ENCODE measurements at regions not wholly inside any gene's neighbourhood (a gene's known extent, or its start where the extent isn't known, plus 50 kb on each side); places are given as distances from the start of the nearest gene placed in this dataset.
"Not testable (repeated sequence)": the region's sequence is repeated elsewhere in the genome, so short reads cannot be mapped to it uniquely, and the experiment has no call there.

DNA sequence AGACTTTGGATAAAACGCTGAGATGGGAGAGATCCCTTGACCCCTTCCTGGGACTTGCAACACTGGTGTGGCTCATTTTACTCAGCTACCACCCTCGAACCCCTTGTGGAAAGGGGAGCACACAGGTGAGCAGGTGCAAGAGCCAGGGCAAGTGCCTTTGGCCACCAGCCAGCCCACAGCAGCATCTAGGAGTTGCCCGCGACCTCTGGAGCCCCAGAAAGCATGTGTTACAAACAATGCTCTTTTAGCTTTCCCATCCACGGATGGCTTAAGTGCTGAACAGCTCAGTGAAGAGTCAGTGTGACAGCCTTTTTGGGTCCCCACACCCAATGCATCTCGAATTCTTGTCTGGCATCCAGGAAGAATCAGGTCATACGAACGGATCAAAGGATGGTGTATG, 197.8 kb downstream of the MEMO1 start:
- no peak for DNase-seq (ENCODE audit: low read depth, low spot score)
- no peaks in the 10 kb centered on the region for H3K36me3 ChIP-seq (ENCODE audit: control insufficient read depth, insufficient read depth, low read length)
- no peaks in the 10 kb centered on the region for H3K27me3 ChIP-seq (ENCODE audit: control insufficient read depth, insufficient read depth, low read length)
- no peaks in the 10 kb centered on the region for H3K4me1 ChIP-seq (ENCODE audit: control insufficient read depth, insufficient read depth, low read length)
- H3K27ac ChIP-seq (ENCODE audit: low read length), result no peak overlapping the region
- no peaks in the 10 kb centered on the region for H3K9me3 ChIP-seq (ENCODE audit: control insufficient read depth, insufficient read depth, low read length)
- WGBS (ENCODE audit: insufficient coverage, insufficient read length), result no CpG with 5 or more reads among the region's 8 CpGs
- H3K4me3 ChIP-seq (ENCODE audit: low read length), result no peak overlapping the region

DNA sequence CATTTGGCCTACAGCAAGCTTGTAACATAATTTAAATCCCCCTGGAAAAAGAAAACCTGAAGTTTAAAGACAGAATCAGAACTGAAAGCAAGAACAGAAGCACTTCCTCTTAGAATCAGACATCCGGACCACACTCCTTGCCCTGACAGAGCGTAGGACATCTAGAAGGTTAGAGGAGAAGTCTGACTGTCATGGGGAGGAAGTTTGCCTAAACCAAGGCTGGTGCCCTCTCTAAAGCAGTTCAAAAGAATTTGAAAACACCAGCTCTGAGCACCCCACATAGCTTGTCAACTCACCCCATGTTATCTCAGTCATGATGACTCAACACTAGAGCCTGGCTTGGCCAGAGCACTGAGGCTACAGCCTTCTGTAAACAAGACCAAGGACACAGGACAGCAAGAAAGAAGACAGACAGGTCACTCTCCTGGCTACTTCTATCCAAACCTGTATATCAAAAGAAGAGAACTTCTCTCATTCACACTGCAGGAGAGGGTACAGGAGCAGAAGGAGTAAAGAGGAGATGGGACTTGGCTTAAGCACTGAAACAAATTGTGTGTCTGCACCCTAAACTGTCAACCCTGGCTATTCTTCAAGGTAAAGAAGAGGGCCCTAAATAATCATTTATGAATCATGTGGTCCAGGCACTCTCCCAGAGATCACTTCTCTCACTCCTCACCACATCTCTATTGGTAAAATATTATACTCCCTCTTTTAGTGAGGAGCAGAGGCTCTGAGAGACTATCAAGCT, 198.6 kb downstream of the MEMO1 start:
- no peak for DNase-seq (ENCODE audit: low read depth, low spot score)
- Histone ChIP-seq H3K9me3 (ENCODE audit: control insufficient read depth, insufficient read depth, low read length) (no peaks in the 10 kb centered on the region), H3K27me3 (ENCODE audit: control insufficient read depth, insufficient read depth, low read length) (no peaks in the 10 kb centered on the region), H3K4me3 (ENCODE audit: low read length) (no peak overlapping the region), H3K4me1 (ENCODE audit: control insufficient read depth, insufficient read depth, low read length) (no peaks in the 10 kb centered on the region), H3K36me3 (ENCODE audit: control insufficient read depth, insufficient read depth, low read length) (no peaks in the 10 kb centered on the region), H3K27ac (ENCODE audit: low read length) (no peak overlapping the region)
- WGBS (ENCODE audit: insufficient coverage, insufficient read length), result no CpG with 5 or more reads among the region's 2 CpGs

DNA sequence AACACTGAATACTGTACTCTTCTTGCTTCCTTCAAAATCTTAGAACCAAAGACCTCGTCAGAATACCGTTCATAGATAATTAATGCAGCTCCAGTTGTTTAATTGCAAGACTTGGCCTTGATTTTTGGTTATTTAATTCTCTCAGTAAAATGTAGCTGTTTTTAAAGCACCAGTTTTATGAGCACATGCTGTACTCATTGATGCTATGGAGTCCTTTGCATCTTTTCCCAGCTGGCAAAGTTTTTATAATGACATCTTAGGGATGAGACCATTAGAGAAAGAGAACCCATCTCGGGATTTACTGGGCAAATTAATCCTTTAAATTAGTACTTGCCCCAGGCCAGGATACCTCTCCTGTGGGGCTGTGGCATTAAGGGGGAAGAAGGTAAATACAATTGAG, 199.3 kb downstream of the MEMO1 start:
- no peak for DNase-seq (ENCODE audit: low read depth, low spot score)
- no peaks in the 10 kb centered on the region for H3K9me3 ChIP-seq (ENCODE audit: control insufficient read depth, insufficient read depth, low read length)
- H3K27me3 ChIP-seq (ENCODE audit: control insufficient read depth, insufficient read depth, low read length), result no peaks in the 10 kb centered on the region
- H3K36me3 ChIP-seq (ENCODE audit: control insufficient read depth, insufficient read depth, low read length), result no peaks in the 10 kb centered on the region
- no peak overlapping the region for H3K27ac ChIP-seq (ENCODE audit: low read length)
- no CpG with 5 or more reads among the region's 3 CpGs for WGBS (ENCODE audit: insufficient coverage, insufficient read length)
- no peak overlapping the region for H3K4me3 ChIP-seq (ENCODE audit: low read length)
- H3K4me1 ChIP-seq (ENCODE audit: control insufficient read depth, insufficient read depth, low read length), result no peaks in the 10 kb centered on the region

DNA sequence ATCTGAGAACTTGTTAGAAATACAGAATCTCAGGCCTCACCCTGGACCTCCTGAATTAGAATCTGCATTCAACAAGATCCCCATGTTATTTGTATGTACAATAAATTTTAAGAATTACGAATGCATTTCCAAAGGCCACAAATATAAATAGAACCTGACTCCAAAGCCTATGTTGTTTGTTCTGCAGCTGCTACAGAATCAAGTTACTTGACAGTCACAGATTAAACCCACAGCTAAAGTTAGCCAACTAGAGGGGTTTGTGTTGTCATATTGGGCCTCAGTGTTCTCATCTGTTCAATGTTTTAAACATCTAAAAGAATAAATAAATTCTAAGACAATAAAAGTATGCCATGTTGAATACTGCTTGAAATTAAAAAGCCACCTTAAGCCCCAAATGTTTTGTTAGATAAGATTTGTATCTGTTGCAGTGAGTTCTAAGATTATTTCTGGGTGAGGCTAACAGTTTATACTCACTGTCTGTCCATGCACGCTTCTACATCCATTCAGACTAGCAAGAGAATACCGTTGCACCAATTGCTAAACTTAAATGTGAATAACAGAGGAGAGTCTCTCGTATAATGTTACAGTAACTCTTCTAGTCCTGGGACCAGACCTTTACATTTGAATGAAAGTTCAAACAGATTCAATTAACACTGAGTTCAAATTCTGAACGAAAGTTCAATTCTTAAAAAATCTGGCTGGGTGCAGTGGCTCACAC, 200.4 kb downstream of the MEMO1 start:
- H3K27me3 ChIP-seq (ENCODE audit: control insufficient read depth, insufficient read depth, low read length), result no peaks in the 10 kb centered on the region
- no CpG with 5 or more reads among the region's 5 CpGs for WGBS (ENCODE audit: insufficient coverage, insufficient read length)
- H3K4me1 ChIP-seq (ENCODE audit: control insufficient read depth, insufficient read depth, low read length), result no peaks in the 10 kb centered on the region
- DNase-seq (ENCODE audit: low read depth, low spot score), result no peak
- H3K4me3 ChIP-seq (ENCODE audit: low read length), result no peak overlapping the region
- H3K27ac ChIP-seq (ENCODE audit: low read length), result no peak overlapping the region
- no peaks in the 10 kb centered on the region for H3K9me3 ChIP-seq (ENCODE audit: control insufficient read depth, insufficient read depth, low read length)
- no peaks in the 10 kb centered on the region for H3K36me3 ChIP-seq (ENCODE audit: control insufficient read depth, insufficient read depth, low read length)

DNA sequence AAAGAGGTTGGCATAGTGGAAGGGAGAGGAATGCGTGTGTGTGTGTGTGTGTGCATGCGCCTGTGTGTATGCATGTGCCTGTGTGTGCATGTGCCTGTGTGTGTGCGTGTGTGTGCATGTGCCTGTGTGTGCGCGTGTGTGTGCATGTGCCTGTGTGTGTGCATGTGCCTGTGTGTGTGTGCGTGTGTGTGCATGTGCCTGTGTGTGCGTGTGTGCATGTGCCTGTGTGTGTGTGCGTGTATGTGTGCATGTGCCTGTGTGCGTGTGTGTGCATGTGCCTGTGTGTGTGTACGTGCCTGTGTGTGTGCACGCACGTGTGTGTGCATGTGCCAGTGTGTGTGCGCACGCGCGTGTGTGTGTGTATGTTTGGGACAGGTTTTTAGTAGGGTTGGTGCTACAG, 205.1 kb downstream of the MEMO1 start:
- H3K27ac ChIP-seq (ENCODE audit: low read length), result no peak overlapping the region
- H3K4me3 ChIP-seq (ENCODE audit: low read length), result no peak overlapping the region
- no peaks in the 10 kb centered on the region for H3K27me3 ChIP-seq (ENCODE audit: control insufficient read depth, insufficient read depth, low read length)
- DNase-seq (ENCODE audit: low read depth, low spot score), result no peak
- no peaks in the 10 kb centered on the region for H3K4me1 ChIP-seq (ENCODE audit: control insufficient read depth, insufficient read depth, low read length)
- no peaks in the 10 kb centered on the region for H3K9me3 ChIP-seq (ENCODE audit: control insufficient read depth, insufficient read depth, low read length)
- no peaks in the 10 kb centered on the region for H3K36me3 ChIP-seq (ENCODE audit: control insufficient read depth, insufficient read depth, low read length)
- no CpG with 5 or more reads among the region's 16 CpGs for WGBS (ENCODE audit: insufficient coverage, insufficient read length)

DNA sequence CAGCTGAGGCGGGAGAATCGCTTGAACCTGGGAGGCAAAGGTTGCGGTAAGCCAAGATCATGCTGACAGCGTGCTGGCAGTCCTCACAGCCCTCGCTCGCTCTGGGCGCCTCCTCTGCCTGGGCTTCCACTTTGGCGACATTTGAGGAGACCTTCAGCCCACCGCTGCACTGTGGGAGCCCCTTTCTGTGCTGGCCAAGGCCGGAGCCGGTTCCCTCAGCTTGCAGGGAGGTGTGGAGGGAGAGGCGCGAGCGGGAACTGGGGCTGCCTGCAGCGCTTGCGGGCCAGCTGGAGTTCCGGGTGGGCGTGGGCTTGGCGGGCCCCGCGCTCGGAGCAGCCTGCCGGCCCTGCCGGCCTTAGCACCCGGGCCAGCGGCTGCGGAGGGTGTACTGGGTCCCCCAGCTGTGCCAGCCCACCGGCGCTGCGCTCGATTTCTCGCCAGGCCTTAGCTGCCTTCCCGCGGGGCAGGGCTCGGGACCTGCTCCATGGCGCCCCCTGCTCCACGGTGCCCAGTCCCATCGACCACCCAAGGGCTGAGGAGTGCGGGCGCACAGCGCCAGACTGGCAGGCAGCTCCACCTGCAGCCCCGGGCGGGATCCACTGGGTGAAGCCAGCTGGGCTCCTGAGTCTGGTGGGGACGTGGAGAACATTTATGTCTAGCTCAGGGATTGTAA, 207.2 kb downstream of the MEMO1 start:
- not testable (repeated sequence) for H3K4me1 ChIP-seq (ENCODE audit: control insufficient read depth, insufficient read depth, low read length); DNase-seq (ENCODE audit: low read depth, low spot score); H3K4me3 ChIP-seq (ENCODE audit: low read length); H3K36me3 ChIP-seq (ENCODE audit: control insufficient read depth, insufficient read depth, low read length); H3K27ac ChIP-seq (ENCODE audit: low read length); H3K27me3 ChIP-seq (ENCODE audit: control insufficient read depth, insufficient read depth, low read length); H3K9me3 ChIP-seq (ENCODE audit: control insufficient read depth, insufficient read depth, low read length)
- no CpG with 5 or more reads among the region's 44 CpGs for WGBS (ENCODE audit: insufficient coverage, insufficient read length)

DNA sequence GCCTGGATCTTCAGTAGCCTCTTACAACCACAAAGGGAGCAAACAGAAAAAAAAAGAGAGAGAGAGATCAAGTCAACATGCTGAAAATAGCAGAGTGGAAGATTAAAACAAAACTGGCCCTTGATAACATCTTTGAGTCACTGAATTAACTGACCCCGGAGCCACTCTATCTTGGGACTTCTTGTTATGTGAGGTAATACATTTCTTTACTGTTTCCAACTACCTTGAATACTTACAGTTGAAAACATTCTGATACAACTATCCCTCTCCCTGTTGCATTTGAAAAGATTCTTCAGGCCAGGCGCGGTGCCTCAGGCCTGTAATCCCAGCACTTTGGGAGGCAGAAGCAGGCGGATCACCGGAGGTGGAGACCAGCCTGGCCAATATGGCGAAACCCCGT, 208.1 kb downstream of the MEMO1 start:
- WGBS (ENCODE audit: insufficient coverage, insufficient read length), result no CpG with 5 or more reads among the region's 7 CpGs
- H3K36me3 ChIP-seq (ENCODE audit: control insufficient read depth, insufficient read depth, low read length), result no peaks in the 10 kb centered on the region
- no peaks in the 10 kb centered on the region for H3K4me1 ChIP-seq (ENCODE audit: control insufficient read depth, insufficient read depth, low read length)
- no peaks in the 10 kb centered on the region for H3K9me3 ChIP-seq (ENCODE audit: control insufficient read depth, insufficient read depth, low read length)
- no peak overlapping the region for H3K27ac ChIP-seq (ENCODE audit: low read length)
- no peak for DNase-seq (ENCODE audit: low read depth, low spot score)
- H3K4me3 ChIP-seq (ENCODE audit: low read length), result no peak overlapping the region
- no peaks in the 10 kb centered on the region for H3K27me3 ChIP-seq (ENCODE audit: control insufficient read depth, insufficient read depth, low read length)

DNA sequence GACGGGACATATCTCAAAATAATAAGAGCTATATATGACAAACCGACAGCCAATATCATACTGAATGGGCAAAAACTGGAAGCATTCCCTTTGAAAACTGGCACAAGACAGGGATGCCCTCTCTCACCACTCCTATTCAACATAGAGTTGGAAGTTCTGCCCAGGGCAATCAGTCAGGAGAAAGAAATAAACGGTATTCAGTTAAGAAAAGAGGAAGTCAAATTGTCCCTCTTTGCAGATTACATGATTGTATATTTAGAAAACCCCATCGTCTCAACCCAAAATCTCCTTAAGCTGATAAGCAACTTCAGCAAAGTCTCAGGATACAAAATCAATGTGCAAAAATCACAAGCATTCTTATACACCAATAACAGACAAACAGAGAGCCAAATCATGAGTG, 211.5 kb downstream of the MEMO1 start:
- DNase-seq (ENCODE audit: low read depth, low spot score), result not testable (repeated sequence)

DNA sequence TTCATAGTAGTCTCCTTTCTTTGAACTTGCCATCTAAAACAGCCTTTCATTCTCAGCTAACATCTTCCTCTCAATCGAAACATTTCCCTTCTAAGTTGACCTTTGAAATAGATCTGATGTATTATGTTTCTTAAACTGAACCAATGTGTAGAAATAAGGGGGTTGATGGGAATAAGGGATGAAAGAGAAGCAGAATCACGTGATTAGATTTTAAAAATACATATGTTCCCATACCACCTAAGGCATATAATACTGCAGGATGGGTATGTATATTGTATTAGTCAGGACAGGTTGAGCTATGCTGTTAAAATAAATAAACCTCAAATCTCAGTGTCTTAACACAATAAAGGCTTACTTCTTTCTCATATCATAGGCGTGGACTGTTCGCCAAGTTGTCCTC, 207.5 kb upstream of the SRD5A2 start:
- DNase-seq (ENCODE audit: low read depth, low spot score), result no peak
- H3K4me3 ChIP-seq (ENCODE audit: low read length), result no peak overlapping the region
- WGBS (ENCODE audit: insufficient coverage, insufficient read length), result no CpG with 5 or more reads among the region's 4 CpGs

More for the DNA sequence above, 211.5 kb downstream of the MEMO1 start:
- H3K9me3 ChIP-seq (ENCODE audit: control insufficient read depth, insufficient read depth, low read length); H3K4me1 ChIP-seq (ENCODE audit: control insufficient read depth, insufficient read depth, low read length); H3K4me3 ChIP-seq (ENCODE audit: low read length); H3K27ac ChIP-seq (ENCODE audit: low read length); H3K27me3 ChIP-seq (ENCODE audit: control insufficient read depth, insufficient read depth, low read length); H3K36me3 ChIP-seq (ENCODE audit: control insufficient read depth, insufficient read depth, low read length): not testable (repeated sequence)
- WGBS (ENCODE audit: insufficient coverage, insufficient read length), result no CpG with 5 or more reads among the region's 4 CpGs

DNA sequence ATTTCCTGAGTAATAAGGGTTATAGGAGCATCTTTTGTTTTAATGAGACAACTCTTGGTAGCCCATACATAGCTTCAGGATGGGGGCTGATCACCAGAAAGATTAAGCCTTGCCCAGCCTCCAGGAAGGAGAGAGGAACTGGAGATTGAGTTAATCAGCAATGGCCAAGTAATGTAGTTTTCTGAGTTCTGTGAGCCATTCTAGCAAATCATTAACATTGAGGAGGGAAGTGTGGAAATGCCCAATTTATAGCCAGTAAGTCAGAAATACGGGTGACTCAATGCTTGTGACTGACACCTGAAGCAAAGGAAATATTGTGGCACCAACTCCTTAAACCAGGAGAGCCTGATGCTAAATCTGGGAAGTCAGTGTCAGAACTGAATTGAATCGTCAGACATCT, 205.1 kb upstream of the SRD5A2 start:
- Histone ChIP-seq H3K36me3 (ENCODE audit: control insufficient read depth, insufficient read depth, low read length) (no peaks in the 10 kb centered on the region), H3K4me1 (ENCODE audit: control insufficient read depth, insufficient read depth, low read length) (no peaks in the 10 kb centered on the region), H3K4me3 (ENCODE audit: low read length) (no peak overlapping the region), H3K27ac (ENCODE audit: low read length) (no peak overlapping the region), H3K9me3 (ENCODE audit: control insufficient read depth, insufficient read depth, low read length) (no peaks in the 10 kb centered on the region), H3K27me3 (ENCODE audit: control insufficient read depth, insufficient read depth, low read length) (no peaks in the 10 kb centered on the region)
- DNase-seq (ENCODE audit: low read depth, low spot score), result no peak
- no CpG with 5 or more reads among the region's 2 CpGs for WGBS (ENCODE audit: insufficient coverage, insufficient read length)

More for the DNA sequence above, 207.5 kb upstream of the SRD5A2 start:
- Histone ChIP-seq H3K27ac (ENCODE audit: low read length) (no peak overlapping the region), H3K36me3 (ENCODE audit: control insufficient read depth, insufficient read depth, low read length) (no peaks in the 10 kb centered on the region), H3K27me3 (ENCODE audit: control insufficient read depth, insufficient read depth, low read length) (no peaks in the 10 kb centered on the region), H3K4me1 (ENCODE audit: control insufficient read depth, insufficient read depth, low read length) (no peaks in the 10 kb centered on the region), H3K9me3 (ENCODE audit: control insufficient read depth, insufficient read depth, low read length) (no peaks in the 10 kb centered on the region)
